WERI-Rb-1 (cell line): ENCODE measurements at regions not wholly inside any gene's neighbourhood (a gene's known extent, or its start where the extent isn't known, plus 50 kb on each side); places are given as distances from the start of the nearest gene placed in this dataset.

Experiments
- DNase-seq: peaks from one replicate; pipeline ENCODE4 v3.0.0-alpha.2; 2020
- H3K27ac ChIP-seq: fragments of 250-450 bp; sonication (Bioruptor Pico); 2 replicates; pipeline ENCODE4 v1.5.1; 2020; ENCODE audit warnings: mild to moderate bottlenecking, moderate library complexity
- H3K27me3 ChIP-seq: fragments of 250-450 bp; sonication (Bioruptor Pico); 2 replicates; pipeline ENCODE4 v1.5.1; 2021; ENCODE audit warnings: mild to moderate bottlenecking, low read depth, moderate library complexity; ENCODE audit not compliant: insufficient read depth, severe bottlenecking
- H3K36me3 ChIP-seq: fragments of 250-450 bp; sonication (Bioruptor Pico); 2 replicates; pipeline ENCODE4 v1.5.1; 2020; ENCODE audit warnings: mild to moderate bottlenecking, moderate library complexity
- H3K4me3 ChIP-seq: 2 replicates; pipeline ENCODE4 v1.5.1; 2011; ENCODE audit warnings: low read depth, mild to moderate bottlenecking, control low read depth, low read length
- H3K9me3 ChIP-seq: fragments of 250-450 bp; sonication (Bioruptor Pico); 2 replicates; pipeline ENCODE4 v1.5.1; 2021; ENCODE audit warnings: mild to moderate bottlenecking, moderate library complexity; ENCODE audit not compliant: severe bottlenecking
- TF ChIP-seq, protein P1 (sequence below): IDR thresholded peaks from 2 replicates; pipeline ENCODE4 v1.5.1; 2011; ENCODE audit warnings: low read depth, mild to moderate bottlenecking, control low read depth, inconsistent platforms, low read length

DNA sequence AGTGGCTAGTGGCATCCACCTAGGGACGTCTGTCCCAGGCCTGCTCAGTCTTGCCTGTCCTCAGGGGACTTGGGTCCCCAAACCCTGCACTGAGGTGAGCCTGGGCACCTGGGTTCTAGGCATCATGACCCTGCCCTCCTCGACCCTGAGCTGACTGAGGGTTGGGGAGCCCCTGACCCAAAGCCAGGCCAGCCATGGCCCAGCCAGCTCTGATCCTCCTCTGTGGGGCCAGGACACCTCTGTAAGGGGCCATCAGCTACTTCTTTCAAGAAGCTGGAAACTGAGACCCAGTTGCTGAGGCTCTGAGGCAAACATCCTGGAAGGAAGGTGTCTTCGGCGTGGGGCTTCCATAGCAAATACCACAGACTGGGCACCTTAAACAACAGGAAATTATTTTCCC is 329.3 kb downstream of the QKI start:
- Histone ChIP-seq H3K4me3 (no peak overlapping the region), H3K27me3 (no peaks in the 10 kb centered on the region), H3K27ac (no peak overlapping the region), H3K9me3 (no peaks in the 10 kb centered on the region), H3K36me3 (no peaks in the 10 kb centered on the region)
- TF ChIP-seq, protein P1, sequence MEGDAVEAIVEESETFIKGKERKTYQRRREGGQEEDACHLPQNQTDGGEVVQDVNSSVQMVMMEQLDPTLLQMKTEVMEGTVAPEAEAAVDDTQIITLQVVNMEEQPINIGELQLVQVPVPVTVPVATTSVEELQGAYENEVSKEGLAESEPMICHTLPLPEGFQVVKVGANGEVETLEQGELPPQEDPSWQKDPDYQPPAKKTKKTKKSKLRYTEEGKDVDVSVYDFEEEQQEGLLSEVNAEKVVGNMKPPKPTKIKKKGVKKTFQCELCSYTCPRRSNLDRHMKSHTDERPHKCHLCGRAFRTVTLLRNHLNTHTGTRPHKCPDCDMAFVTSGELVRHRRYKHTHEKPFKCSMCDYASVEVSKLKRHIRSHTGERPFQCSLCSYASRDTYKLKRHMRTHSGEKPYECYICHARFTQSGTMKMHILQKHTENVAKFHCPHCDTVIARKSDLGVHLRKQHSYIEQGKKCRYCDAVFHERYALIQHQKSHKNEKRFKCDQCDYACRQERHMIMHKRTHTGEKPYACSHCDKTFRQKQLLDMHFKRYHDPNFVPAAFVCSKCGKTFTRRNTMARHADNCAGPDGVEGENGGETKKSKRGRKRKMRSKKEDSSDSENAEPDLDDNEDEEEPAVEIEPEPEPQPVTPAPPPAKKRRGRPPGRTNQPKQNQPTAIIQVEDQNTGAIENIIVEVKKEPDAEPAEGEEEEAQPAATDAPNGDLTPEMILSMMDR = no peak
- no peak for DNase-seq

DNA sequence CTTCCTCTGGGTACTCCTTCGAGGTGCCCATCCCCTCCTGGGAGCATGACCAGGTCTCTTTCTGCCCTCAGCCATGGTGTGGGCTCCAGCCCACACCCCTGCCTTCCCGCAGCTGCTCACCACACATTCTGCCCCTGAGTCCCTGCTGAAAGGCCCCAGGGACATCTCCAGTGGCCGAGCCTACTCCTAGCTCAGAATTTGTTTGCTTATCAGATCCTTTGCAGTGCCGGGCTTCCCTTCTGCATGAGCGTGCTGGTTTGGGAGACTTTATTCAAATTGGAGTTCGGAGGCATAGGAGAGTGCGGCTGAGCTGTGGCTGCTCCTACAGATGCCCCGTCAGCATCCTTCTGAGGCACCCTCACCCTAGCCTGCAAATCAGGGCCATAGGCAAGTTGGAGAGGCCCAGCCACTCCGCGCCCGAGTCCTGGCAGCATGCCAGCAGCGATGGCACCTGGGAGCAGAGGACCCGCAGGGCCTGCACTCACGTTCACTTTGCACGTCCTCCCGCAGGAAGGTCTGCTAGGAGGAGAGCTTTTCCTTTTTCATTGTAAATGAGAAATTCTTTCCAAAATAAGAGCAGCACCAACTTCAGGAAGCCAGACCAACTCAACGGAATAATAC is 327.3 kb downstream of the QKI start:
- no peak for DNase-seq
- no peak overlapping the region for H3K4me3 ChIP-seq
- no peaks in the 10 kb centered on the region for H3K36me3 ChIP-seq
- no peaks in the 10 kb centered on the region for H3K9me3 ChIP-seq
- TF ChIP-seq, protein P1 = no peak
- no peaks in the 10 kb centered on the region for H3K27me3 ChIP-seq
- no peak overlapping the region for H3K27ac ChIP-seq

DNA sequence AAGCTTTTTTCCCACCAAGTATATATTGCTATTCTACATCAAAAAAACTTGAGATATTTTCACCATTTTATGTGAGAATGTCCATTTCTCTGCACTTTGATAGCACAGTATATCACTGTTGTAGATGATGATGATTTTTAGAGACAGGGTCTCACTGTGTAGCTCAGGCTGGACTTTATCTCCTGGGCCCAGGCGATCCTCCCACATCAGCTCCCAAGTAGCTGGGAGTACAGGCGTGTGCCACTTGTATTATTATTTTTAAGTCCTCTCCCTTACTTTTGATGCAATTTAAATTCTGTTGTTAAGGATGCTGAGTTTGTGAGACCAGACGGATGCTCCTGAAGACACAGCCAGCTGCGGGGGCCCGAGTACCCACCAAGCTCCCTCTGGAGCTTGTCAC is 326.8 kb downstream of the QKI start:
- no peak overlapping the region for H3K27ac ChIP-seq
- no peak for DNase-seq
- no peaks in the 10 kb centered on the region for H3K36me3 ChIP-seq
- no peaks in the 10 kb centered on the region for H3K9me3 ChIP-seq
- no peak overlapping the region for H3K4me3 ChIP-seq
- H3K27me3 ChIP-seq = no peaks in the 10 kb centered on the region
- TF ChIP-seq, protein P1 = no peak

- Histone ChIP-seq H3K36me3 (no peaks in the 10 kb centered on the region), H3K9me3 (no peaks in the 10 kb centered on the region), H3K27me3 (no peaks in the 10 kb centered on the region), H3K27ac (no peak overlapping the region), H3K4me3 (no peak overlapping the region)
- DNase-seq = no peak
- TF ChIP-seq, protein P1 = no peak
Measured at GRCh38 chr6:163739966-163740365, 325.4 kb downstream of the QKI start.

DNA sequence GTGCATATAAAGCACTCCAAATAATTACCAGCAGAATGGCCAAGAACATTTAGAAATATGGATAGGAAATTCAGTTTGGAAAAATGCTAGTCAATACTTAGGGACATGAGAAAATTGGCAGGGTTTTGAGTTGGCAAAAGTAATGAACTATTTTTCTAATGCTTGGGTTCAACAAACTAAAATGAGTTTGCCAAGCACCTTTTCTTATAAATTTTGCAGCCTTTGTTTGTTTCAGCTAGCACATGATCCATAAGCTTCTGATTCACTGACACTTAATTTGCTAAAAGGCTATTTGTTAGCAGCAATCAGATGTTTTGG is 324.8 kb downstream of the QKI start:
- Histone ChIP-seq H3K4me3 (no peak overlapping the region), H3K27me3 (no peaks in the 10 kb centered on the region), H3K27ac (no peak overlapping the region), H3K9me3 (no peaks in the 10 kb centered on the region), H3K36me3 (no peaks in the 10 kb centered on the region)
- DNase-seq = no peak
- TF ChIP-seq, protein P1 = no peak

DNA sequence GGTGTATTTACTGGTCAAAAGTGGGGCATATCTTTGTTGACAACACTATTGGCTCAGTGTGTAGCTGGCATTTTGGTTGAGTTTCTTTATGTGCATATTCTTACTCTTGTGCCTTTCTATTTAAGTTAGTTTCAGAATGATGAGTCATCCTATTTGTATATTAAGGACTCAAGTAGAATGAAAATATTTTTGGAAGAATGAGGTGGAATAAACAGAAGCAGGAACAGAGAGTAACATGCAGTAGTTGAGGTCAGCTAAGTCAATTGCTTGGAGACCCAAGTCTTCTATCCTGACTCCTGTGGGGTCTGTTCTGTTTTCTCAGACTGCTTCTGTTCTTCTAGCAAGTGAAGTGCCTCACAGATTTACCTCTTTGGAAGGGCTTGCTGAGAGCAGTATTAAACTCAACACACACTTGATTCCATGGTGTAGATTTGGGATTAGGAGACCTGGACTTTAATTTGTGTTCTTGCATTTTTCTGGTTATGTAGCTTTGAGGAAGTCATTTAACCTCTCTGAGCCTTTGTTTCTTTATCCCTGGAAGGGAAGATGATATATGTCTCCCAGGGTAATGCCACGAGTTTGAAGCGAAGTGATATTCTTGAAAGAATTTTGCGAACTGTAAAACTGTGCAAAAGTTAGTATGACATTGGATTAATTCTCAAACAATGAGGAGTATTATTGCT is 324.3 kb downstream of the QKI start:
- no peaks in the 10 kb centered on the region for H3K9me3 ChIP-seq
- TF ChIP-seq, protein P1 = no peak
- no peak overlapping the region for H3K4me3 ChIP-seq
- H3K36me3 ChIP-seq = no peaks in the 10 kb centered on the region
- no peak for DNase-seq
- H3K27ac ChIP-seq = no peak overlapping the region
- no peaks in the 10 kb centered on the region for H3K27me3 ChIP-seq
